SK-N-SH (cell line): ENCODE measurements at regions not wholly inside any gene's neighbourhood (a gene's known extent, or its start where the extent isn't known, plus 50 kb on each side); places are given as distances from the start of the nearest gene placed in this dataset.

ENCODE experiments used
- CTCF ChIA-PET: fragments of 300-600, 350-600 bp; formaldehyde crosslinking; extraction: SDS; loops from one replicate; lab custom pipeline; 2021; lab: Yijun Ruan, JAX
- POLR2A ChIA-PET: fragments of 350-600 bp; sonication (Branson Sonifier 250); formaldehyde crosslinking; extraction: SDS; loops from one replicate; lab custom pipeline; 2020; ENCODE audit warnings: antibody characterized with exemption, inconsistent platforms; lab: Yijun Ruan, JAX
- DNase-seq: peaks from one replicate; pipeline ENCODE4 v3.0.0; 2012
- H2AFZ ChIP-seq: fragments of 200-600 bp; sonication (generic); 2 replicates; pipeline ENCODE4 v1.8.1; 2016; ENCODE audit warnings: antibody characterized with exemption, mild to moderate bottlenecking, low read depth
- H3F3A ChIP-seq: fragments of 200-600 bp; sonication (generic); replicated peaks from 2 replicates; pipeline ENCODE3; 2016; ENCODE audit warnings: antibody characterized with exemption, mild to moderate bottlenecking; ENCODE audit not compliant: insufficient read depth
- H3K27ac ChIP-seq, 2 experiments: fragments of 200-500 bp in 1 of 2; fragments of 200-600 bp in 1 of 2; sonication (Bioruptor generic) in 1 of 2; sonication (generic), shearing (Covaris generic) in 1 of 2; 2 replicates each; pipeline versions ENCODE4 v1.5.1 to v1.6.1; 2014 to 2016; ENCODE audit warnings: low read depth in 2 of 2, inconsistent platforms in 1 of 2, low read length in 1 of 2, mild to moderate bottlenecking in 1 of 2, mixed read lengths in 1 of 2
- H3K27me3 ChIP-seq: fragments of 200-600 bp; sonication (generic), shearing (Covaris generic); 2 replicates; pipeline ENCODE4 v1.6.1; 2016; ENCODE audit warnings: mixed run types; ENCODE audit not compliant: insufficient read depth
- H3K36me3 ChIP-seq, 2 experiments: fragments of 200-500 bp in 1 of 2; fragments of 200-600 bp in 1 of 2; sonication (Bioruptor generic) in 1 of 2; sonication (generic) in 1 of 2; replicated peaks in 1 of 2; 2 replicates each; pipeline versions ENCODE3 to v1.5.1; 2014 to 2016; ENCODE audit warnings: low read length in 1 of 2, mild to moderate bottlenecking in 1 of 2; ENCODE audit not compliant: insufficient read depth in 2 of 2, control insufficient read depth in 1 of 2
- H3K4me1 ChIP-seq, 2 experiments: fragments of 200-500 bp in 1 of 2; fragments of 200-600 bp in 1 of 2; sonication (Bioruptor generic) in 1 of 2; sonication (generic), shearing (Covaris generic) in 1 of 2; 2 replicates each; pipeline versions ENCODE4 v1.5.1 to v1.6.1; 2014 to 2016; ENCODE audit warnings: low read depth in 1 of 2, low read length in 1 of 2, mixed run types in 1 of 2; ENCODE audit not compliant: insufficient read depth in 2 of 2, control insufficient read depth in 1 of 2
- H3K4me2 ChIP-seq: fragments of 200-600 bp; sonication (generic), shearing (Covaris generic); 2 replicates; pipeline ENCODE4 v1.6.1; 2017; ENCODE audit warnings: mixed run types
- H3K4me3 ChIP-seq, 2 experiments: fragments of 200-500 bp in 1 of 2; fragments of 200-600 bp in 1 of 2; sonication (Bioruptor generic) in 1 of 2; sonication (generic), shearing (Covaris generic) in 1 of 2; 2 replicates each; pipeline versions ENCODE4 v1.5.1 to v1.8.1; 2014 to 2016; ENCODE audit warnings: low read depth in 2 of 2, inconsistent platforms in 1 of 2, low read length in 1 of 2, mild to moderate bottlenecking in 1 of 2, mixed read lengths in 1 of 2, moderate library complexity in 1 of 2
- H3K79me2 ChIP-seq: fragments of 200-600 bp; sonication (generic); 2 replicates; pipeline ENCODE4 v1.8.1; 2017; ENCODE audit warnings: mild to moderate bottlenecking; ENCODE audit not compliant: insufficient read depth
- H3K9ac ChIP-seq: fragments of 200-600 bp; sonication (generic); 2 replicates; pipeline ENCODE4 v1.6.1; 2017; ENCODE audit warnings: mixed run types
- H3K9me2 ChIP-seq: fragments of 200-600 bp; sonication (generic); 2 replicates; pipeline ENCODE4 v1.6.1; 2017; ENCODE audit warnings: mixed run types
- H3K9me3 ChIP-seq: fragments of 200-600 bp; sonication (generic); 2 replicates; pipeline ENCODE4 v1.6.1; 2017; ENCODE audit warnings: mixed run types, mild to moderate bottlenecking, moderate library complexity
- H4K20me1 ChIP-seq: fragments of 200-600 bp; sonication (generic); 2 replicates; pipeline ENCODE4 v1.6.1; 2017; ENCODE audit warnings: mild to moderate bottlenecking, mixed run types; ENCODE audit not compliant: insufficient read depth
- CTCF ChIP-seq: fragments of 200-600 bp; sonication (generic); IDR thresholded peaks from 2 replicates; pipeline ENCODE4 v1.6.1; 2017; ENCODE audit warnings: antibody characterized with exemption, mild to moderate bottlenecking, moderate library complexity
- ELF1 ChIP-seq: IDR thresholded peaks from 2 replicates; pipeline ENCODE4 v1.4.0; 2012
- EZH2phosphoT487 ChIP-seq: fragments of 200-600 bp; sonication (generic); IDR thresholded peaks from 2 replicates; pipeline ENCODE4 v1.6.1; 2017; ENCODE audit warnings: low read depth, mixed run types, mild to moderate bottlenecking, antibody characterized with exemption, moderate library complexity, borderline replicate concordance
- GABPA ChIP-seq: IDR thresholded peaks from 2 replicates; pipeline ENCODE4 v1.4.0; 2012; ENCODE audit warnings: low read depth, mild to moderate bottlenecking
- MEF2A ChIP-seq: IDR thresholded peaks from 2 replicates; pipeline ENCODE4 v1.4.0; 2012; ENCODE audit warnings: low read depth, borderline replicate concordance
- MXI1 ChIP-seq: IDR thresholded peaks from 2 replicates; pipeline ENCODE4 v1.6.1; 2012; ENCODE audit warnings: mild to moderate bottlenecking, low read depth, low read length, improper control_type of control experiment
- NFIC ChIP-seq: IDR thresholded peaks from 2 replicates; pipeline ENCODE4 v1.4.0; 2012; ENCODE audit warnings: borderline replicate concordance
- PBX3 ChIP-seq: IDR thresholded peaks from 2 replicates; pipeline ENCODE4; 2012
- POLR2AphosphoS5 ChIP-seq: IDR thresholded peaks from 2 replicates; pipeline ENCODE4 v1.6.1; 2012; ENCODE audit warnings: low read depth, low read length
- RCOR1 ChIP-seq: fragments of 150-350 bp; IDR thresholded peaks from 2 replicates; pipeline ENCODE4 v1.6.1; 2017; ENCODE audit warnings: antibody characterized with exemption, low read length
- REST ChIP-seq: IDR thresholded peaks from 2 replicates; pipeline ENCODE4 v1.6.1; 2012; ENCODE audit warnings: mild to moderate bottlenecking, low read depth, low read length, moderate library complexity
- RXRA ChIP-seq: IDR thresholded peaks from 2 replicates; pipeline ENCODE4 v1.4.0; 2012; ENCODE audit warnings: low read depth, mild to moderate bottlenecking, borderline replicate concordance
- TAF1 ChIP-seq: IDR thresholded peaks from 2 replicates; pipeline ENCODE4 v1.6.1; 2012; ENCODE audit warnings: low read depth, mild to moderate bottlenecking, low read length, moderate library complexity, borderline replicate concordance
- TEAD4 ChIP-seq: IDR thresholded peaks from 2 replicates; pipeline ENCODE4 v1.4.0; 2012; ENCODE audit warnings: mild to moderate bottlenecking, borderline replicate concordance; ENCODE audit not compliant: insufficient read depth
- USF1 ChIP-seq: IDR thresholded peaks from 2 replicates; pipeline ENCODE4 v1.4.0; 2012; ENCODE audit warnings: low read depth, borderline replicate concordance
- YY1 ChIP-seq: IDR thresholded peaks from 2 replicates; pipeline ENCODE4 v1.4.0; 2012; ENCODE audit warnings: low read depth, mild to moderate bottlenecking
- WGBS: methylation state at CpG from one replicate; pipeline ENCODE4 v1.1.6; 2017; ENCODE audit warnings: low lambda C conversion rate; 5-methylcytosine and 5-hydroxymethylcytosine counted together
- TF ChIP-seq, protein P1 (sequence below): fragments of 150-350 bp; IDR thresholded peaks from 2 replicates; pipeline ENCODE4 v1.6.1; 2017; ENCODE audit warnings: antibody characterized with exemption, low read length, low read depth, borderline replicate concordance
- TF ChIP-seq, protein P2 (sequence below): IDR thresholded peaks from 2 replicates; pipeline ENCODE4 v1.4.0; 2012; ENCODE audit warnings: low read depth
- TF ChIP-seq, protein P3 (sequence below): fragments of 150-350 bp; IDR thresholded peaks from 2 replicates; pipeline ENCODE4 v1.6.1; 2016; ENCODE audit warnings: mild to moderate bottlenecking, low read depth, low read length

GRCh38 chr1:3981746-3982505 lies 81.9 kb upstream of the C1orf174 start:
- no peak overlapping the region for H2AFZ ChIP-seq
- no peak overlapping the region for H3K27ac ChIP-seq
- no peaks in the 10 kb centered on the region for H3K9me3 ChIP-seq
- peak; percentile 56 for DNase-seq
- H3K36me3 ChIP-seq: no peaks in the 10 kb centered on the region
- POLR2A ChIA-PET: no interaction called here
- 6% methylated on average over 5 of the region's 12 CpGs for WGBS
- TF ChIP-seq, protein P1, sequence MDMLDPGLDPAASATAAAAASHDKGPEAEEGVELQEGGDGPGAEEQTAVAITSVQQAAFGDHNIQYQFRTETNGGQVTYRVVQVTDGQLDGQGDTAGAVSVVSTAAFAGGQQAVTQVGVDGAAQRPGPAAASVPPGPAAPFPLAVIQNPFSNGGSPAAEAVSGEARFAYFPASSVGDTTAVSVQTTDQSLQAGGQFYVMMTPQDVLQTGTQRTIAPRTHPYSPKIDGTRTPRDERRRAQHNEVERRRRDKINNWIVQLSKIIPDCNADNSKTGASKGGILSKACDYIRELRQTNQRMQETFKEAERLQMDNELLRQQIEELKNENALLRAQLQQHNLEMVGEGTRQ: no peak
- TF ChIP-seq YY1: no peak
- no peak for TF ChIP-seq POLR2AphosphoS5
- TF ChIP-seq MEF2A: no peak
- no peak for TF ChIP-seq USF1
- TF ChIP-seq RXRA: no peak
- TF ChIP-seq REST: no peak
- TF ChIP-seq, protein P2, sequence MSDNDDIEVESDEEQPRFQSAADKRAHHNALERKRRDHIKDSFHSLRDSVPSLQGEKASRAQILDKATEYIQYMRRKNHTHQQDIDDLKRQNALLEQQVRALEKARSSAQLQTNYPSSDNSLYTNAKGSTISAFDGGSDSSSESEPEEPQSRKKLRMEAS: no peak
- TF ChIP-seq GABPA: no peak
- TF ChIP-seq TEAD4: no peak
- no peak for TF ChIP-seq MXI1
- TF ChIP-seq EZH2phosphoT487: no peak
- no peak for TF ChIP-seq TAF1
- no peak for TF ChIP-seq ELF1
- TF ChIP-seq CTCF: no peak
- TF ChIP-seq NFIC: no peak
- TF ChIP-seq, protein P3, sequence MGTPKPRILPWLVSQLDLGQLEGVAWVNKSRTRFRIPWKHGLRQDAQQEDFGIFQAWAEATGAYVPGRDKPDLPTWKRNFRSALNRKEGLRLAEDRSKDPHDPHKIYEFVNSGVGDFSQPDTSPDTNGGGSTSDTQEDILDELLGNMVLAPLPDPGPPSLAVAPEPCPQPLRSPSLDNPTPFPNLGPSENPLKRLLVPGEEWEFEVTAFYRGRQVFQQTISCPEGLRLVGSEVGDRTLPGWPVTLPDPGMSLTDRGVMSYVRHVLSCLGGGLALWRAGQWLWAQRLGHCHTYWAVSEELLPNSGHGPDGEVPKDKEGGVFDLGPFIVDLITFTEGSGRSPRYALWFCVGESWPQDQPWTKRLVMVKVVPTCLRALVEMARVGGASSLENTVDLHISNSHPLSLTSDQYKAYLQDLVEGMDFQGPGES: no peak
- no peak for TF ChIP-seq RCOR1
- TF ChIP-seq PBX3: no peak
- TF ChIP-seq, all 33 proteins: peak for 0
- Histone ChIP-seq H3F3A (no peaks in the 10 kb centered on the region), H3K4me3 (no peak overlapping the region), H3K4me1 (peaks cover 0 to 9% of the 10 kb centered on the region in 2 experiments; a peak in 1 of 4 replicates), H3K9ac (no peak overlapping the region), H4K20me1 (no peaks in the 10 kb centered on the region), H3K4me2 (no peak overlapping the region), H3K9me2 (no peaks in the 10 kb centered on the region), H3K27me3 (no peaks in the 10 kb centered on the region), H3K79me2 (no peaks in the 10 kb centered on the region)
- CTCF ChIA-PET: no interaction called here
